HepG2 (cell line): ENCODE measurements at regions not wholly inside any gene's neighbourhood (a gene's known extent, or its start where the extent isn't known, plus 50 kb on each side); places are given as distances from the start of the nearest gene placed in this dataset.

Experiments
- ATAC-seq: fragments of 200-7000 bp; cut with Tn5 transposase; 3 replicates; pipeline ENCODE4 v1.9.1; 2020; ENCODE audit warnings: mild to moderate bottlenecking, moderate library complexity
- BruUV-seq: library from RNA; stranded (reverse); fragments of 400-500 nt; replicated peaks from 2 replicates; lab custom pipeline; 2021; lab: Mats Ljungman, UMichigan
- CTCF ChIA-PET: fragments of 300-600 bp; formaldehyde crosslinking; extraction: SDS; loops from one replicate; lab custom pipeline; 2021; ENCODE audit warnings: low total read pairs, inconsistent platforms, low intra/inter-chr PET ratio; lab: Yijun Ruan, JAX
- POLR2A ChIA-PET: fragments of 350-600 bp; sonication (Branson Sonifier 250); formaldehyde crosslinking; loops from one replicate; lab custom pipeline; 2020; ENCODE audit warnings: antibody characterized with exemption, inconsistent platforms; lab: Yijun Ruan, JAX
- DNase-seq: peaks from one replicate; pipeline ENCODE4 v3.0.0-alpha.2; 2015; ENCODE audit warnings: low spot score
- FAIRE-seq: peaks from 3 replicates; lab custom pipeline; 2011; peaks lifted over from hg19 to GRCh38; lab: Jason Lieb, UNC
- H2AFZ ChIP-seq: one replicate; pipeline ENCODE4 v1.6.1; 2011; ENCODE audit warnings: low read length, inconsistent platforms
- H3K27ac ChIP-seq: fragments of 300-600 bp; 3 replicates; pipeline ENCODE4 v1.8.0; 2011; ENCODE audit warnings: mixed run types, mild to moderate bottlenecking, mixed read lengths, low read length, inconsistent platforms; ENCODE audit not compliant: insufficient read depth; ENCODE audit errors: extremely low read length
- H3K27me3 ChIP-seq, 2 experiments: fragments of 200-600 bp in 1 of 2; 2 replicates in 1 of 2; 3 replicates in 1 of 2; pipeline versions ENCODE4 v1.6.0 to v1.8.0; 2011; ENCODE audit warnings: low read length in 2 of 2, mild to moderate bottlenecking in 2 of 2, moderate library complexity in 2 of 2, inconsistent platforms in 1 of 2; ENCODE audit not compliant: insufficient read depth in 2 of 2, control insufficient read depth in 1 of 2
- H3K36me3 ChIP-seq, 2 experiments: fragments of 200-600 bp in 1 of 2; replicated peaks in 1 of 2; 2 replicates in 1 of 2; 3 replicates in 1 of 2; pipeline versions ENCODE4 v1.5.1 to v1.8.0; 2011; ENCODE audit warnings: low read length in 2 of 2, inconsistent platforms in 1 of 2; ENCODE audit not compliant: insufficient read depth in 2 of 2, control insufficient read depth in 1 of 2
- H3K4me1 ChIP-seq: 2 replicates; pipeline ENCODE4 v1.5.1; 2012; ENCODE audit warnings: low read length, inconsistent platforms; ENCODE audit not compliant: insufficient read depth
- H3K4me2 ChIP-seq: 2 replicates; pipeline ENCODE4 v1.6.0; 2011; ENCODE audit warnings: low read depth, low read length, inconsistent platforms
- H3K4me3 ChIP-seq, 3 experiments: fragments of 200-600 bp in 1 of 3; sonication (generic), shearing (Covaris generic) in 1 of 3; replicated peaks in 1 of 3; 2 replicates each; pipeline ENCODE4 v1.5.1; 2011 to 2016; ENCODE audit warnings: low read length in 3 of 3, inconsistent platforms in 2 of 3, low read depth in 2 of 3, mild to moderate bottlenecking in 2 of 3, control low read depth in 1 of 3, mixed read lengths in 1 of 3; ENCODE audit not compliant: insufficient read depth in 1 of 3
- H3K79me2 ChIP-seq: one replicate; pipeline ENCODE4 v1.6.1; 2011; ENCODE audit warnings: low read length, inconsistent platforms; ENCODE audit not compliant: insufficient read depth
- H3K9ac ChIP-seq: 2 replicates; pipeline ENCODE4 v1.6.0; 2011; ENCODE audit warnings: mild to moderate bottlenecking, low read depth, low read length, inconsistent platforms; ENCODE audit not compliant: insufficient read depth
- H3K9me3 ChIP-seq: 2 replicates; pipeline ENCODE4 v1.5.1; 2012; ENCODE audit warnings: mild to moderate bottlenecking, low read length
- H4K20me1 ChIP-seq: 2 replicates; pipeline ENCODE4 v1.6.0; 2011; ENCODE audit warnings: inconsistent platforms, mild to moderate bottlenecking, low read length, moderate library complexity; ENCODE audit not compliant: insufficient read depth
- ATF3 ChIP-seq: sonication (generic); formaldehyde crosslinking; IDR thresholded peaks from 2 replicates; pipeline ENCODE4 v1.4.0; 2020; ENCODE audit warnings: missing genetic modification reagents
- CCAR2 ChIP-seq: fragments of 200-400 bp; formaldehyde crosslinking; optimal IDR thresholded peaks from 2 replicates; pipeline ENCODE3; 2018; ENCODE audit warnings: low read depth, mild to moderate bottlenecking, low read length, moderate library complexity
- ETV6 ChIP-seq: sonication (generic); formaldehyde crosslinking; conservative IDR thresholded peaks from 2 replicates; pipeline ENCODE4 v1.4.0; 2020; ENCODE audit warnings: missing genetic modification reagents
- GABPA ChIP-seq, 2 experiments: IDR thresholded peaks; 2 replicates each; pipeline ENCODE4 v1.6.1; 2011 to 2016; ENCODE audit warnings: low read depth in 2 of 2, low read length in 1 of 2, missing biosample characterization in 1 of 2, missing genetic modification characterization in 1 of 2
- MAFF ChIP-seq: IDR thresholded peaks from 2 replicates; pipeline ENCODE4 v1.6.1; 2011; ENCODE audit warnings: low read depth, low read length, improper control_type of control experiment
- MAFK ChIP-seq, 2 experiments: IDR thresholded peaks in 1 of 2; conservative IDR thresholded peaks in 1 of 2; 2 replicates each; pipeline ENCODE4 v1.6.1; 2011; ENCODE audit warnings: improper control_type of control experiment in 2 of 2, low read length in 2 of 2
- NFKB2 ChIP-seq: sonication (generic); formaldehyde crosslinking; IDR thresholded peaks from 2 replicates; pipeline ENCODE4 v1.4.0; 2020; ENCODE audit warnings: missing genetic modification reagents, borderline replicate concordance
- ZNF292 ChIP-seq: sonication (generic); formaldehyde crosslinking; IDR thresholded peaks from 2 replicates; pipeline ENCODE4 v1.8.1; 2022; ENCODE audit warnings: mild to moderate bottlenecking, low read depth, missing genetic modification reagents, borderline replicate concordance
- ZNF512 ChIP-seq: sonication (generic); formaldehyde crosslinking; IDR thresholded peaks from 2 replicates; pipeline ENCODE4 v1.4.0; 2020; ENCODE audit warnings: mild to moderate bottlenecking, missing genetic modification reagents
- ZNF687 ChIP-seq: sonication (generic); formaldehyde crosslinking; IDR thresholded peaks from 2 replicates; pipeline ENCODE4 v1.5.1; 2020; ENCODE audit warnings: mild to moderate bottlenecking, missing genetic modification reagents, moderate library complexity
- WGBS: methylation state at CpG from one replicate; pipeline ENCODE4 v1.1.6; 2017; ENCODE audit warnings: low lambda C conversion rate; 5-methylcytosine and 5-hydroxymethylcytosine counted together
- in situ Hi-C: cut with HindIII; loops from 2 replicates; pipeline ENCODE4 v1.10.0; 2017; ENCODE audit warnings: low pct_unique_long_range_greater_than_20kb; ENCODE audit not compliant: extremely low pct_ligation_motif_present
- intact Hi-C: fragments of 100-400 bp; cut with micrococcal nuclease; formaldehyde crosslinking; loops from one replicate; pipeline ENCODE4 v1.10.0; 2022; ENCODE audit not compliant: unreplicated experiment

- Histone ChIP-seq H3K79me2 (no peaks in the 10 kb centered on the region), H4K20me1 (no peaks in the 10 kb centered on the region), H3K27ac (no peak overlapping the region), H2AFZ (no peak overlapping the region), H3K9me3 (no peaks in the 10 kb centered on the region), H3K4me2 (no peak overlapping the region), H3K27me3 (no peaks in the 10 kb centered on the region), H3K9ac (no peak overlapping the region), H3K4me3 (no peak overlapping the region), H3K4me1 (no peaks in the 10 kb centered on the region), H3K36me3 (no peaks in the 10 kb centered on the region)
- FAIRE-seq, result no peak
- intact Hi-C loops, result no loop called here
- no peak for DNase-seq
- ChIA-PET CTCF (no interaction called here), POLR2A (no interaction called here)
- WGBS, result 78% methylated on average over 2 of the region's 2 CpGs
- in situ Hi-C loops, result no loop called here
- BruUV-seq, result no TSS peak
- no peak for TF ChIP-seq ATF3
- no peak for TF ChIP-seq ZNF292 (CRISPR knock-in tag)
- TF ChIP-seq MAFK (conservative IDR thresholded peaks at IDR 0.05 in 1 of 2, IDR thresholded peaks at IDR 0.05 in 1 of 2; ENCODE audit: low read length in 2 of 2), result peak; percentile 77 to 86
- TF ChIP-seq MAFF, result peak; percentile 71
- ATAC-seq, result no peak
These were observed 72.5 kb upstream of the DNAH14 start for GRCh38 chr1:224856973-224857372.

GRCh38 chr1:224859651-224860050, 69.8 kb upstream of the DNAH14 start:
- Histone ChIP-seq H3K36me3 (no peaks in the 10 kb centered on the region), H3K27ac (no peak overlapping the region), H3K4me2 (no peak overlapping the region), H3K4me1 (no peaks in the 10 kb centered on the region), H3K4me3 (no peak overlapping the region), H3K9me3 (no peaks in the 10 kb centered on the region)
- BruUV-seq, result no TSS peak
- DNase-seq (no peak), ATAC-seq (no peak)
- WGBS, result 47% methylated on average over 2 of the region's 2 CpGs
- intact Hi-C loops, result no loop called here
- CTCF ChIA-PET, result no interaction called here
- TF ChIP-seq ZNF687 (CRISPR knock-in tag) (no peak), ETV6 (no peak), CCAR2 (no peak), GABPA (IDR thresholded peaks at IDR 0.05; ENCODE audit: low read depth, low read length) (no peak), GABPA (CRISPR knock-in tag; IDR thresholded peaks at IDR 0.05; ENCODE audit: low read depth) (no peak), ZNF512 (CRISPR knock-in tag) (no peak), NFKB2 (CRISPR knock-in tag) (no peak)
- TF ChIP-seq, all 625 proteins: peak for 0
- Histone ChIP-seq H3K79me2 (no peaks in the 10 kb centered on the region), H4K20me1 (no peaks in the 10 kb centered on the region), H3K27me3 (no peaks in the 10 kb centered on the region; a peak in 1 of 5 replicates), H2AFZ (no peak overlapping the region), H3K9ac (no peak overlapping the region)
- in situ Hi-C loops, result no loop called here
- POLR2A ChIA-PET, result no interaction called here
- FAIRE-seq, result no peak
